IMR-90 (cell line): ENCODE measurements at regions not wholly inside any gene's neighbourhood (a gene's known extent, or its start where the extent isn't known, plus 50 kb on each side); places are given as distances from the start of the nearest gene placed in this dataset.

ENCODE experiments used
- BHLHE40 ChIP-seq: fragments of 150-350 bp; IDR thresholded peaks from 2 replicates; pipeline ENCODE4 v1.6.1; 2016; ENCODE audit warnings: mild to moderate bottlenecking, low read depth, low read length
- CTCF ChIP-seq: conservative IDR thresholded peaks from 2 replicates; pipeline ENCODE4 v1.5.1; 2012; ENCODE audit warnings: mild to moderate bottlenecking, low read depth, low read length, improper control_type of control experiment
- MAZ ChIP-seq: IDR thresholded peaks from 2 replicates; pipeline ENCODE4 v1.6.1; 2012; ENCODE audit warnings: low read depth, mild to moderate bottlenecking, low read length, improper control_type of control experiment, moderate library complexity, borderline replicate concordance
- MXI1 ChIP-seq: IDR thresholded peaks from 2 replicates; pipeline ENCODE4 v1.6.1; 2012; ENCODE audit warnings: low read depth, mild to moderate bottlenecking, low read length, moderate library complexity, borderline replicate concordance
- POLR2A ChIP-seq: IDR thresholded peaks from 2 replicates; pipeline ENCODE4 v1.6.1; 2012; ENCODE audit warnings: mild to moderate bottlenecking, low read depth, low read length
- RCOR1 ChIP-seq: IDR thresholded peaks from 2 replicates; pipeline ENCODE4 v1.6.1; 2012; ENCODE audit warnings: mild to moderate bottlenecking, low read length, improper control_type of control experiment; ENCODE audit not compliant: insufficient replicate concordance

DNA sequence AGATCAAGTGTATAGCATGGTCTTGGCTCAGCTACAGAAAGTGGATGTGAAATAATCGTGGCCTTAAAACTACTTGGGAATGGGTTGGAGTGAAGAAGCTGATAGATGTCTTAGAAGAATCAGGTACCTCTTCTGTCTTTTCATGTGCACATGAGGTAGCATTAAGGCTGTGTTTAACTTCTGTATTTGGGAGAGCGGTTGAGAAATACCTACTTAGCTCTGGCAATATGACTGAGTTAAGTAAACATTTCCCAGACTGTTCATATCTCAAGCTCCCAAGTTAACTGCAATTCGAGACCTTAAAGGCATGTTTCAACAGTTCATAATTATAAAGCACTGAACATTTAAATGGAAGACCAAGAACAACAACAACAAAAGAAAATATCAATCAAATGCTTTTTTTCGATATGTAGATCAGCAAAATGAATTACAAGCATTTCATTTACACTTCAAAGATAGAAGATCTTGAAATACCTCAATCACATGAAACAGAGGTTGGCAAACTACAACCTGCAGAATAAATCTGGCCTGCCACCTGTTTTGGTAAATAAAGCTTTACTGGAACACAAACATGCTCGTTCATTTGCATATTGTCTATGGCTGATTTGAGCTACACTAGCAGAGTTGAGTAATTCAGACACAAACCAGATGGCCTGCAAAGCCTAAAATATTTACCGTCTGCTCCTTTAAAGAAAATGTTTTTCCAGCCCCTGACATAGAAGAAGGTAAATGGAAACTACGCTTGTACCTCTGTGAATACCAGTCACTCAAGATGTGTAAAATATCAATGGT, 337.1 kb upstream of the GLI3 start:
- no peak for TF ChIP-seq BHLHE40
- TF ChIP-seq POLR2A: no peak
- TF ChIP-seq CTCF: no peak
- no peak for TF ChIP-seq MAZ
- no peak for TF ChIP-seq MXI1
- TF ChIP-seq RCOR1: no peak
